HG03432 (cell line): ENCODE measurements at regions not wholly inside any gene's neighbourhood (a gene's known extent, or its start where the extent isn't known, plus 50 kb on each side); places are given as distances from the start of the nearest gene placed in this dataset.
"Not testable (repeated sequence)": the region's sequence is repeated elsewhere in the genome, so short reads cannot be mapped to it uniquely, and the experiment has no call there.

Experiments
- ATAC-seq: cut with Tn5 transposase; IDR thresholded peaks from one replicate; pipeline ENCODE4 v1.9.1; 2021; ENCODE audit warnings: mild to moderate bottlenecking, moderate library complexity; ENCODE audit not compliant: unreplicated experiment

DNA sequence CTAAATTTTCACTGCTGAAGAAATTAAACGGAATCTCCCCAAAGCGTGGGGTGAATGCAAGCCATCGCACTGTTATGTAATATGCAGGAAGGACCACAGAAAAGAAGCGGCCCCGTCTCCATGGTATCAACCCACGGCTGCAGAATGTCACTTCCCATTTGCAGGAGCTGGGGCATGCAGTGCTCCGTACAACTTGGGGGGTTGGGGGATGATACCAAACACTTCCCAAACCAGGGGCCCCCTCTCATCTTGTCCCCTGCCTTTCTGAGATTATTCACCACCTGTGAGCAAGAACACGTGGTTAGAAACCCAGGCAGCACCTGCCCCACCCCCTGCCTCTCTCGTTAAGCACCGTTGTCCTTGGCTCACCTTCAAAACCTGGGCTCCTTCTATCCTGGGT, 505.1 kb upstream of the TMEM132C start:
- ATAC-seq: no peak

DNA sequence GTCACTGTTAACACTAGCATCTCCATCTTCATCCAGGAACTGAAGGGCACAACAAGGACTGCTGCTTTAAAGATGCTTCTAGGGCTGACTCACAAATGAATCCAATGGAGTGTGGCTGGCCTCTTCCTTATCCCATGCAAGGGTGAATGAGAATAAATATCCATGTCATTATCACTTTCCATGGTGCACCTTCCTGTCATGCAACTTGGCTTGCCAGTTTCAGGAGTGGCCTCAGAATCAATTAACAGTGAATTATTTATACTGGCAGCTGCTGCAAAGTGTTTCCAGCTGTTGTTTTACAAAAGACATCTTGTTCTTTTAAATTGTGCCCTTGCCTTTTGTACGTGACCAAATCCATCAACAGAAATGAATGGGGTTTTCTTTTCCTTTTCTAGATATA, 499.3 kb upstream of the TMEM132C start:
- no peak for ATAC-seq

DNA sequence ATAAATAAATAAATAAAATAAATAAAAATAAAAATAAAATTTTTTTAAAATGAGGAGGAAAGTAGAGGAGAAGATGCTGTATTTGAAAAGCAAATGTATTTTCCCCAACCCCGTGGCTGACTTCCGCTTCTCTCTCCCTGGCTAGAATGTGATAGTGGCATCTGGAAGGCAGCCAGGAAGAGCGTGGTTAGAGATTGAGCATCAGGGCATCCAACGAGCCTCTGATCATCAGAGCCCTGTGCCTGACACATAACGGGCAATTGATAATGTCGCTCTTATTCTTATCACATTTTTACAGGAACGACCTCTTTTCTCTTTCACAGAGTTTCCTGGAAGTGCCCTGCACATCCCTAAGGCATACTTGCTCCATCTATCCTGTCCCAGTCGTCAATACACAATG, 496.9 kb upstream of the TMEM132C start:
- no peak for ATAC-seq

DNA sequence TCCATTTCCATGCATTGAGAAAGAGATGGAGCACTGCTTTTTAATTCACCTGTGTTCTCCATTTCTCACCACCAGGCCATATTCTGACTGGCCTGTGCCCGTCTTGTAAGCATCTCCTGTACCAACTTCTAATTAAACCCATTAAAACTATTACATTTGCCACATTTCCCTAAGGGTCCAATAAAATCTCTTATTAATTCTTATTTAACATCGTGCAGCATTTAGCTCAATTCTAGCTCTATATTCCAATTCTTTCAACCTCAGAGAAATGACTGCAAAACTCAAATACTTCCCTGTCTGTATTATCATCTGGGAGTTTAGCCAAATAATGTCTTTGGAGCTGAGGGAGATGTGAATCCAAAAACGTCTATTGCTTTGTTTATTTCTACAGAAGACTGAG, 495.4 kb upstream of the TMEM132C start:
- ATAC-seq: no peak

DNA sequence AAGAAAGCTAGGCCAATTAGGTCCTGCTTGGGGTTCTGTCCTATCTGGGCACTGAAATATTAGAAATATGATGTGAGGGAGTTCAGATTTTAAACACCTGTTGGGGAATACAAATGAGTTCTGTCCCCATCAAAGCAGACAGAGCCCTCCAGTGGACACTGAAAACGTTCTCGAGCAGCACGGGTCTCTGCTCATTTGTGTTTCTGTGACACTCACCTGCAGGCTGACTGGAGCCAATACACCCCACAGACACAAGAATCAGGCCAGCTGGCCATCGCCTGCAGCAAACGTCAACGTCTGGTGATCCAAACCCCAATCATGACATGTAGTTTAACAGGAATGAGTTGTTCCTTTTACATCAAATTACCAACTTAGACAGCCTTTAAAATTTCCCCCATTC, 493.4 kb upstream of the TMEM132C start:
- ATAC-seq: no peak

DNA sequence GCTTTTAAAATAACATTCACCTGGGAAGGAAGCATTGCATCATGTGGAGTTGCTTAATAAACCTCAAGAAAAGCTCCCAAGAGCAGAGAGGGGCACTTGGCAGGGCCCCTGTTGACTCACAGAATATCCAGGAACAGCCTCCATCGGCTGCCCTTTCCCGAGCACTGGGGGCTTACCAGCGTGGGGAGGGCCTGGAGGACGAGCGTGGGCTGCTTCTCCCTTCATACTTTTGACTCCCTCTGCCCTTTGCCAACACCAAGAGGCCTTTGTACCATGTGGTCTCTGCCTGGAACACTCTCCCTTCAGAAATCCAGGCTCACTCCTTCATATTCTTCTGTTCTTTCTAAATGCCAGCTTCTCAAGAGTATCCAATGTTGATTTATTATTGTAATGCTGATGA, 492.1 kb upstream of the TMEM132C start:
- ATAC-seq: no peak

DNA sequence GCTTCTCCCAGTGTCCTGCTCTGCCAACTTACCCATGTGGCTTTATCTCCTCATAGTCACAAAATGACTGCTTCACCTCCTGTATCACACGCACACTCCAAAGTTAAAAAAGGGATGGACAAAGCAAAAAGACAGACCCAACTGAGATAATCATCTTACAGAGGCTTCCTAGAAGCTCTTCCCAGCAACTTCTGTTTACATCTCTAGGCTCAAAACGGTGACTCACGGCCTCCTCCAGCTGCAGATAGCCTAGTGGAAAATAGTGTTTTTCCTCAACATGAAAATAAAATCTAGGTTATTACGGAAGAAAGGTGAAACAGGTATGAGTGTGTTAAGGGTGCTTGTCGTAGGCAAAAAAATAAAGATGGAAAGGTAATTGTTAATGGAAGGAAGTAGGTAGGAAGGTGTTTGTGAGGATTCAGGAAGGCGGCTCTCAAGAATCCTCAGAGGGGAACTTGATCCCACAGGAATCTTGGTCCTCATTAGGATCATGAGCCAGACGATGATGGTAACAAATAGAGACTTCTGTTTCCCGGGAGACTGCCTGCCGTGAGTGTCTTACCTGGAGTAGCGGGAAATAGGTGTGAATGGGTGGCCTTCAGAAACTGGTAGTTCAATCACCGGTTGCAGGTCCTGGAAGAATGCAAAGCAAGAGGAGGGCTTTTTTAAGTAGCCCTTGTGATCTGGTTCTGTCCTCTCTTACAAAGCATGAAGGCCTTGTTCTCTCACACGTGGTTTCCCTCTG, 487.5 kb upstream of the TMEM132C start:
- no peak for ATAC-seq

DNA sequence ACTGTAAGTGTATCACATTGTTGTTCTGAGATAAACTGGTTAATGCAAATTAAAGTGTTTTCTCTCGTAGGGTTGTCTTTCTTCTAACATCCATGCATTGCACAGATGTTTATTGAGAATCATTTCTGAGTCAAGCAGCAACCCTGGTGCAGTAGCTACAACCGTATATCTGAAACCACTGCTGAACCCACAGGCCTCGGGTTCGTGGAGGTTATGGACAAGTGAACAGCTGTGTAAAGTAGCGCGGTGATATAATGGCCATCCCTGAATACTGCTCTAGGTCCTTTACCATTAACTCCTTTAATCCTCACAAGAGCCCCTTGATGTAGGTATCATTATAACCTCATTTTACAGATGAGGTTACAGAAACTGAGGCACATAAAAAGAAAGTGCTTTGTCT, 486.1 kb upstream of the TMEM132C start:
- ATAC-seq: no peak

DNA sequence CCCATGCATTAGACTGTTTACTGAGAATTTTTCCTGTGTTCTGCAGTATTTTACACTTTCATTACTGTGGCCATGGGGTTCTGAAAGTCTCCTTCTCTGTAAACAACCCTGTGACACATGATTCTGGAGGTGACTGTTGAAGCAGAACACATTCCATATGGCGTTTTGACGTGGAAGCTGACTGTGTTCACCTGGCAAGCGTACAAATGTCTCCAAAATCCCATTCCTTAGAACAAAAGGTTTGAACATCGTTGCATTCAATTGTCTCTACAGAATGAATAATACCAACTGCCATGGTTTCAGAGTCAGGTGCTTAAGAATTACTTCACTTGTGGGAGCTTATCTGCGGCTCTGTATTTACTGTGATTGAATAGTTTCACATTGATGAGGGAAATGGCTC, 485.6 kb upstream of the TMEM132C start:
- no peak for ATAC-seq

DNA sequence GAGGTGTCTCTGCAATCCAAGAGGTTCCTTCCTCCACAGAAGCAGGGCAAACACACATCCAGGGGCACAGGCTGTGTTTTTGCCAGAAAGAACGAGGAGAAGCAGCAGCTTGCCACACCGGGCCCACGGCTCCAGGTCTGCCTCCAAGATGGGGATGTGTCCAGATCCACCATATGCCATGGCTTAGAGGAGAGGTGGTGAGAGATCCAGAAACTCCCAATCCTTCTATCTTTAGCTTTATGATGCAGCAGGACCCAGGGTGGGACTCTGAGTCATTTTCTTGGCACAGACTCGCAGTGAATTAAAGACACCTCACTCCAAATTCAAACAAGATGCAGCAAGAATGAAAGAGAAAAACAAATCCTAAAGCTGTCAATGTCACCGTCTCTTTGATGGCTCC, 481.4 kb upstream of the TMEM132C start:
- ATAC-seq: no peak

DNA sequence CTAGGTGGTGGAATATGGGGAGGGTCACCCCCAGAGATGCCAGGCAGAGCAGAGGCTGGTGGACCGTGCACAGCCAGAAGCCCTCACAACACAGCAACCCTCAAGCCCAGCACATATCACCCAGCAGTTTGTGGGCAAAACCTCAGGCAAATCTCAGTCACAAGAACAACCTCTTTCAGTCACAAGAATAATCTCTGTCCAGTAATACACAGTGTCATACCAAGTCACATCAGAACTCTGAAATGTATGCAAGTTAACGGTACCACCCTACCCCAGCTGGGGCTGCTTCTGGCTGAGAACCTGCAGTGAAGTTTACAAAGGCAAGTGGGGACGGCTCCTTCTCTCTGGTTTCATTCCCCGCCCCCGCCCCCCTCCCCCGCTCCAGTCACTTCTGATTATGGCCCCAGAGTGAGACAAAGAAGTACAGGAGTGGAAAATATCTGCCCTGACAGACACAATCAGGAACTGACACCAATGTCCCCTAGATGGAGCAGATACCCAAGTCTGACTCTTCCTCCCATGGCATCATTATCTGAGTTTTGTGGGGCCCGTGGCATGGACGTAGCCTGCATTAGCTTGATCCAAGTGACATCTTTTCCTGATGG, 480.9 kb upstream of the TMEM132C start:
- no peak for ATAC-seq

DNA sequence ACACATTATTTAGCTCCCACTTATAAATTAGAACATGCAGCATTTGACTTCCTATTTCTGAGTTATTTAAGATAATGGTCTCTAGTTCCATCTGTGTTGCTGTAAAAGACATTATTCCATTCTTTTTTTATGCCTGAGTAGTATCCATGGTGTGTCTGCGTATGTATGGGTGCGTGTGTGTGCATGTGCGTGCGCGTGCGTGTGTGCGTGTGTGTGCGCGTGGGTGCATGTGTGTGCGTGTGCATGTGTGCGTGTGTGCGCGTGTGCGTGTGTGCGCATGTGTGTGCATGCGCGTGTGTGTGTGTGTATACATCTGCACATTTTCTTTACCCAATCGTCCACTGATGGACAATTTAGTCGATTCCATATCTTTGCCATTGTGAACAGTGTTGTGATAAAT, 479.4 kb upstream of the TMEM132C start:
- ATAC-seq: no peak

DNA sequence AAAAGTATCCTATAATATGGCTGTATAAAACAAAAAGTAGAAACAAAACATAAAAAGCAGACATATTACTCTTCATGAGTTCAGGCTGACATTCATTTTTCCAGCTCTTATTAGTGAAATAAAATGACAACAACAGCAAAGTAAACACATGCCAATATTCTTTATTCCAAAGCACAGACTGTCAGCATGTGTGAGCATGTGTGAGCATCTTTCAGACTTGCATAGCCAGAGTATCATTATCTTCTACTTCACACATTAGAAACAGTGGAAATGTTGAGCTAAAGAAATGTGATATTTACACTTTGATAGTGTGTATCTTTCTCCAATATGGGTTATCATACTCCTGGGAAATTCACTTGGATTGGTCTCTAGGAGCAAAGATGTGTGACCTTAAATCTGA, 476.6 kb upstream of the TMEM132C start:
- no peak for ATAC-seq

DNA sequence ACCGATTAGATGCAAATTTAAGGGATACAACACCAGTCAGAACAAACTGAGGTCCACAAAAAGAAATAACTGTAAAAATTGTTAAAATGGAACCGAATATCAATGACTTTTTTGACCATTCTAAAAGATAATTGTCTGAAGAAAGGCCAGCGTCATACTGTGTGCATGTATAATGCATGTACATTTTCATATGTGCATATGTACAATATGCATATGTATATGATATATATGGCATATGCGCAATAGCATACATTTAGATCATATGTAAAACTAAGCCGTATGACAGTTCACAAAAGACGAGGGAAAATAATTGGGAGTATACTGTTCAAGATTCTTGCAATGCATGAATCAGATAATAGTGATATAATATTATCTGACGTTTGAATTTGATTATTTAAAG, 475.8 kb upstream of the TMEM132C start:
- ATAC-seq: no peak

DNA sequence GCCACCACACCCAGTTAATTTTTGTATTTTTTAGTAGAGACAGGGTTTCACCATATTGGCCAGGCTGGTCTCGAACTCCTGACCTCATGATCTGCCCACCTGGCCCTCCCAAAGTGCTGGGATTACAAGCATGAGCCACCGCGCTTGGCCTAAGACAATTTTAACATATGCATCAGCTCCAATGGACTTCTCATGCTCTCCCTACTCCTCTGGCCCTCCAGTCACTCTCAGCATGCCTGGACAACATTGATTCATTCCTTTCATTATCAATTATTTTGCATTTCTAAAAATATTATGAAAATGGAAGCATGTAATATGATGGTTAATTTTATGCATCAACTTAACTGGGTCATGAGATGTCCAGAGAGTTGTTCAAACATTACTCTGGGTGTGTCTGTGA, 469.1 kb upstream of the TMEM132C start:
- no peak for ATAC-seq

DNA sequence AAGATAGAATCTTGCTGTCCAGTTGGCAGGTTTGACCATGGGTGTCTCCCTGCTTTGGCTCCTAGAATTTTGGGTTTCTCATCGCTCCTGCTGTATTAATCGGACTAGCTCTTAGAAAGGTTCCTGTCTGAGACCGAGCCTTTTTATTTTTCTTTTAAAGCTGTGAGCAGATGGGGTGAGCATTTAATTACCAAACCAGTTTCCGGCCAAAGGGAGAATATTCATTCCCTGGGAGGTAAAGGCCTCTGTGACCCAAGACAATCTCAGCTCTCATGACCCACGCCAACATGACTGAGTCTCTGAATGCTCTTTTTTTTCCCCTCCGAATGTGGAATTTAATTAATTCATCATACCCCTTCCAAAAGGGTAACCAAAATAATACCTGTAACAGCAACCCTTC, 464.7 kb upstream of the TMEM132C start:
- no peak for ATAC-seq

DNA sequence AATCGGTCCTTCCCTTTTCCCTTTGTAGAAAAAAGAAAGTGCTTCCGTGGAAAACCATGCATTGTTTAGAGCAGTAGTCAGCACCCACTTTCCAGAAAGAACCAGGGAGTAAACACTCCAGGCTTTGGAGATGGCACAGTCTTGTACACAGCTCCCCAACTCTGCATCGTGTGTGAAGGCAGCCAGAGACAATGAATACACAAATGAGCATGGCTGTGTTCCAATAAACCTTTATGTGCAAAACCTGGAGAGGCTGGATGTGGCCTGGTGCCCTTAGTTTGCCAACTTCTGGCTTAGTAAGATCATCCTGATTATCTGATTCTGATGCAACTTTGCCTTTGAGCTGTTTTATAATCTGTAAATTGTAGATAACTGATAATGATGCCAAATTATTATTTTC, 463.4 kb upstream of the TMEM132C start:
- no peak for ATAC-seq

DNA sequence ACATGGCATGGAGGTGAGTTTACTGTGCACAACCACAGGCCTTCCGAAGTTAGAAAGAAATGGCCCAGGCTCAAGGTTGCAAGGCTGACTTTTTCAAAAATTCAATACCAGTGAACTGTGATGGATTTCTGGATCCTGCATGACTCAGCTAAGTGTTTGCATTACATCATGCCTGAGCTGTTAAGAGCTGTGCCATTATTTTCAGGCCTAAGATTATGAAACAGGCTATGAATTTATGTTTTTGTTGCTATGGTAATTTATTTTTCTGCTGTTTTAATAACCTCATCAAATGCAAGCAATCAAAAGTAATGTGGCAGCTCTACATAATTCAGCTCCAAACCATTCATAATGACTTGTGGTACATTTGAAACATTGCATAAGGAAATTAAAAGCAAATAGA, 457.7 kb upstream of the TMEM132C start:
- ATAC-seq: no peak

DNA sequence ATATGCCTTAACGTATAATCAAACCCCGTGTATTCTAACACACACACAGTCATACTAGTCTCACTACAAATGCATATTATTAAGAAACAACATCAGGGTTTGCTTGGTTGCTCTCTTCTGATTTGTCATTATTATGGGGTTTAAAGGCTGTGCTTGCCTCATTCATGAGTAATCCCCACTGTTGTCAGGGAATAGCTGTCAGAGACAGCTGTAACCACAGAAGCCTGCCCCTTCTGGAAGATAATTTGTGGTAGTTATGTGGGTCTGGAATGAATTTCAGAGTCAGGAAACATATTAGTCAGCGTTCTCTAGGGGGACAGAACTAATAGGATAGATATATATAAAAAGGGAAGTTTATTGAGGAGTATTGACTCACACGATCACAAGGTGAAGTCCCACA, 456.9 kb upstream of the TMEM132C start:
- no peak for ATAC-seq

DNA sequence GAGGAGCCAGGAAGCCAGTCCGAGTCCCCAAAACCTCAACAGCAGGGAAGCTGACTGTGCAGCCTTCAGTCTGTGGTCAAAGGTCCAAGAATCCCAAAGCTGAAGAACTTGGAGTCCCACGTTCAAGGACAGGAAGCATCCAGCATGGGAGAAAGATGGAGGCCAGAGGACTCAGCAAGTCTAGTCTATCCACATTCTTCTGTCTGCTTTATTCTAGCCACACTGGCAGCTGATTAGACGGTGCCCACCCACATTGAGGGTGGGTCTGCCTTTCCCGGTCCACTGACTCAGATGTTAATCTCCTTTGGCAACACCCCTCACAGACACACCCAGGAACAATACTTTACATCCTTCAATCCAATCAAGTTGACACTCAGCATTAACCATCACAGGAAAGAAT, 456.5 kb upstream of the TMEM132C start:
- ATAC-seq: not testable (repeated sequence)

DNA sequence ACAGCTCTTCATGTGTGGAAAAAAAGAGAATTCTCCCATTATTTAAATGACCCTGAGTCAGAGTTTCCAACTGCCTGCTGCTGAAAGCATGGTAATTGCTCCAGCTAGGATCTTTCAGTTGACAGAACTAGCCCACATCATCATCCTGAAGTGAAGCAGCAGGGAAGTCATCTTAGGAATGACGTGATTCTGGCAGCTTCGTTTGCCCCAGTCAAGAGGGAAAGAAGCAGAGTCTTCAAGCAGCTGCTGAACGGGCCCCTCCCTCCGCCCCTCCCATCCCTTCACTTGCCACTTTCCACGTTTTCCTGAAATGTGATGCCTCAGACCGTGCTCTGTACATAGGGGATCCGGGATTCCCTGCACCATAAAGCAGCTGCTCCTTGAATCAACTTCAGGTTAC, 455.0 kb upstream of the TMEM132C start:
- no peak for ATAC-seq

DNA sequence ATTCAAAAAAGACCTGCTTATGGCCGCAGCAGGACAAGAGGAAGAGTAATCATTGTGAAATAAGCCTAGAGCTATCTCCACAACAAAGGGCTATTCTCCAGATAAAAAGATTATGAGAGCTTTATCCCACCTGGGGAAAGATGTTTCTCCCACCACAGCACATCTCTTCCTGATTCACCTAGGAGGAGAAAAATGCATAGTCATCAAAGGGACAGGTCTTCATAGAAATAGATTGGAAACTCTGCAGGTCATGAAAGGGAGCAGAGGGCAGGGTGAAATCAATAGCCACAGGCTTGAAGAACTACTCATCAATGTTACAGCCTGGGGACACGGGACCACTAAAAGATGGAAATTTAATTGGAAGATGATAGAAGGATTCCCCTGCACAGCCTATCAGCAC, 453.8 kb upstream of the TMEM132C start:
- no peak for ATAC-seq

DNA sequence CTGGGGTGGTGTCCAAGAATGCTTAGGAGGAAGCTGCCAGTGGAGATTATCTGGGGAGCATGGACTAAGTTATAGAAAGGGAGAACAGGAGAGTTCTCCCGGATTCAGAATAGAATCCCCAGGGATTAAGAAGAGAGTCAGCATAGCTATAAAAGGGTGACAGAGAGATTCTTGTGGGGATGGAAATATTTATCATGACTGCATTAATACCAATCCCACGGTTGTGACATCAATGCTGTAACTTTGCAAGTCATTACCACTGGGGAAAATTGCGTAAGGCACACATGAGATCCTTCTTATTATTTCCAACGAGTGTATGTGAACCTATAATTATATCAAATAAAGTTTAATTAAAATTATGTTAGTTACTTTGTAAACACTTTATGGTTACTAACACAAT, 447.9 kb upstream of the TMEM132C start:
- no peak for ATAC-seq
